NCI-H82 (cell line): ENCODE measurements at regions not wholly inside any gene's neighbourhood (a gene's known extent, or its start where the extent isn't known, plus 50 kb on each side); places are given as distances from the start of the nearest gene placed in this dataset.
"Not testable (repeated sequence)": the region's sequence is repeated elsewhere in the genome, so short reads cannot be mapped to it uniquely, and the experiment has no call there.

Source experiments
- DNase-seq: peaks from one replicate; lab custom pipeline; 2025; lab: John Stamatoyannopoulos, UW

GRCh38 chr1:21385022-21385421, 54.9 kb upstream of the NBPF3 start:
- DNase-seq: peak; percentile 60

GRCh38 chr1:21384620-21385019, 55.3 kb upstream of the NBPF3 start:
- peak; percentile 73 for DNase-seq

GRCh38 chr1:21383785-21384401, 56.0 kb upstream of the NBPF3 start:
- DNase-seq: peak; percentile 87

- DNase-seq: peak; percentile 22
Measured at GRCh38 chr1:21381354-21381753, 58.6 kb upstream of the NBPF3 start.

- not testable (repeated sequence) for DNase-seq
Measured at GRCh38 chr1:21380147-21380546, 59.8 kb upstream of the NBPF3 start.

- no peak for DNase-seq
Measured at GRCh38 chr1:21379571-21379970, 60.4 kb upstream of the NBPF3 start.

- DNase-seq: peak; percentile 97
Measured at GRCh38 chr1:21378705-21379494, 61.0 kb upstream of the NBPF3 start.

- DNase-seq: no peak
Measured at GRCh38 chr1:21372383-21372782, 67.6 kb upstream of the NBPF3 start.

GRCh38 chr1:21369905-21370304, 70.0 kb upstream of the NBPF3 start:
- DNase-seq: no peak

GRCh38 chr1:21368515-21369289, 71.2 kb upstream of the NBPF3 start:
- DNase-seq: peak; percentile 94

GRCh38 chr1:21367973-21368514, 71.9 kb upstream of the NBPF3 start:
- not testable (repeated sequence) for DNase-seq

GRCh38 chr1:21366288-21366687, 73.6 kb upstream of the NBPF3 start:
- no peak for DNase-seq

- no peak for DNase-seq
Measured at GRCh38 chr1:21365036-21365435, 74.8 kb upstream of the ECE1 start.

GRCh38 chr1:21362096-21362495, 71.8 kb upstream of the ECE1 start:
- DNase-seq: no peak

GRCh38 chr1:21361506-21361905, 71.2 kb upstream of the ECE1 start:
- no peak for DNase-seq

GRCh38 chr1:21357161-21357560, 66.9 kb upstream of the ECE1 start:
- DNase-seq: no peak

- no peak for DNase-seq
Measured at GRCh38 chr1:21355956-21356355, 65.7 kb upstream of the ECE1 start.

- no peak for DNase-seq
Measured at GRCh38 chr1:21352586-21352985, 62.3 kb upstream of the ECE1 start.

- no peak for DNase-seq
Measured at GRCh38 chr1:21351901-21352300, 61.6 kb upstream of the ECE1 start.

GRCh38 chr1:21350202-21350885, 60.1 kb upstream of the ECE1 start:
- DNase-seq: no peak

- no peak for DNase-seq
Measured at GRCh38 chr1:21349693-21350092, 59.4 kb upstream of the ECE1 start.

- no peak for DNase-seq
Measured at GRCh38 chr1:21347072-21347581, 56.9 kb upstream of the ECE1 start.
